ENCODE measurements at regions not wholly inside any gene's neighbourhood (a gene's known extent, or its start where the extent isn't known, plus 50 kb on each side); places are given as distances from the start of the nearest gene placed in this dataset.

DNA sequence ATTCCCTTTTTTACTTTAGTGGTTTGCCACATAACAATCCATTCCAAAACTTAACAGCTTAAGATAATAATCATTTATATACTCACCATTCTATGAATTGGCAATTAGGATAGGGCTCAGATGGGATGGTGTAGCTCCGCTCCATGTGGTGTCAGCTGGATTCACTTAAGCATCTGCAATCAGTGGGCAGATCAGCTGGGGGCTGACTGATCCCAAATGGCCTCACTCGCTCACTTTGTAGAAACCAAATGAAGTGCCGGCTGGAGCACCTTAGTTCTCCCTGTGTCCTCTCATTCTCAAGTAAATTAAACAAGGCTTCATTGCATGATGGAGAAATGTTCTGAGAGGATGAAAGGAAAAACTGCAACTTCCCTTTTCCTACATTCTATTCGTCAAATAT is 161.4 kb downstream of the WT1 start:
- Histone ChIP-seq H3K4me1 (ENCODE audit: insufficient read depth, low read length) (no peaks in the 10 kb centered on the region), H3K4me2 (ENCODE audit: insufficient read depth, low read length) (no peak overlapping the region), H3K27me3 (ENCODE audit: insufficient read depth, low read length, poor library complexity) (peaks cover 11% of the 10 kb centered on the region), H3K27ac (ENCODE audit: low read length) (no peak overlapping the region), H3K79me2 (ENCODE audit: insufficient read depth, low read length) (no peaks in the 10 kb centered on the region), H3K4me3 (ENCODE audit: low read depth in 1 of 2, low read length in 2 of 2) (no peak overlapping the region), H3K9me3 (ENCODE audit: insufficient read depth, low read length, severe bottlenecking) (no peaks in the 10 kb centered on the region), H3K36me3 (ENCODE audit: insufficient read depth, low read length) (no peaks in the 10 kb centered on the region), H2AFZ (ENCODE audit: low read depth, low read length) (no peak overlapping the region), H4K20me1 (ENCODE audit: insufficient read depth, low read length) (no peaks in the 10 kb centered on the region), H3K9ac (ENCODE audit: low read depth, low read length) (no peak overlapping the region)
- DNase-seq (no peak), ATAC-seq (ENCODE audit: insufficient read depth, low read depth) (no peak)
- TF ChIP-seq EZH2 (IDR thresholded peaks at IDR 0.05; ENCODE audit: borderline replicate concordance, low read depth, low read length, severe bottlenecking) (no peak), CTCF (IDR thresholded peaks at IDR 0.05; ENCODE audit: borderline replicate concordance, extremely low read depth, low read length, poor library complexity, severe bottlenecking) (no peak)

DNA sequence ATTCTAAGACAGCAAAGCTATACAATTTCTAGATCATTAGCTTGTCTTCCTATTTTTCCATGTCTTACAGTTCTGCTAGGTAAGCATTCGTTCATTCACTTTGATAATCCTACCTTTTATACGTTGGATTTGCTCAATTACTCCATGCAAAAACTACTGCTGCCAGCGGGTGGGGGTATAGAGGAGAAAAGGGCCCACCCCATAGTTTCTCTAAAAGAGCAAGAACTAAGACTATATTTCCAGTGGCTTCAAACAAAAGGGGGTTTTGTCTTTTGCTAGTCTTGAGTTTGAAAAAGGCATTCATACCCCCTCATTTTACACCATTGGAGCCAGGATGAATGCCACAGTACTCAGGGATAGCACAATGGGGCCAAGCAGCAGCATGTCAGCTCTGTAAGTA is 155.7 kb downstream of the WT1 start:
- Histone ChIP-seq H3K4me2 (ENCODE audit: insufficient read depth, low read length) (no peak overlapping the region), H3K79me2 (ENCODE audit: insufficient read depth, low read length) (no peaks in the 10 kb centered on the region), H3K9me3 (ENCODE audit: insufficient read depth, low read length, severe bottlenecking) (no peaks in the 10 kb centered on the region), H3K36me3 (ENCODE audit: insufficient read depth, low read length) (no peaks in the 10 kb centered on the region), H3K27me3 (ENCODE audit: insufficient read depth, low read length, poor library complexity) (peaks cover 3% of the 10 kb centered on the region), H2AFZ (ENCODE audit: low read depth, low read length) (no peak overlapping the region), H3K4me3 (ENCODE audit: low read depth in 1 of 2, low read length in 2 of 2) (no peak overlapping the region), H4K20me1 (ENCODE audit: insufficient read depth, low read length) (no peaks in the 10 kb centered on the region), H3K4me1 (ENCODE audit: insufficient read depth, low read length) (no peaks in the 10 kb centered on the region), H3K27ac (ENCODE audit: low read length) (no peak overlapping the region), H3K9ac (ENCODE audit: low read depth, low read length) (no peak overlapping the region)
- DNase-seq, result peak; percentile 18
- ATAC-seq (ENCODE audit: insufficient read depth, low read depth), result peak; percentile 64; the same call in 2 of the 3 replicates
- TF ChIP-seq CTCF (IDR thresholded peaks at IDR 0.05; ENCODE audit: borderline replicate concordance, extremely low read depth, low read length, poor library complexity, severe bottlenecking) (peak; percentile 44), EZH2 (IDR thresholded peaks at IDR 0.05; ENCODE audit: borderline replicate concordance, low read depth, low read length, severe bottlenecking) (no peak)

DNA sequence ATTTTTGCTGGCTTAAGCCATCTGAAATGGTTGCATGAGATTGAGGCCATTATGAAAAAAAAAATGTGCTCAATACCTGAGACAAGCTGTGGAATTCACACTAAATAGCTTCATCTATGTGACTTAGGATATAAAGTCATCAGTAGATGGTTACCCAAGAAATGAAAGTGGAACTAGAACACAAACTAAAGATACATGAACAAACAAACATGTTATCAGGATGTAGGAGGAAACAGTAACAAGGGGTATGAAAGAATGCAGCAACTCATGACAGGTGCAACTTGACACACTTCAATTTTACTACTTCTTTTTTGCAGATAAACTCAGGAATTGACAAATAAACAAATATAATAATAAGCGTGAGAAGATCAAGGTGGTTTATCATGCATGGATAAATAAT is 155.0 kb downstream of the WT1 start:
- TF ChIP-seq EZH2 (IDR thresholded peaks at IDR 0.05; ENCODE audit: borderline replicate concordance, low read depth, low read length, severe bottlenecking), result no peak
- no peak for TF ChIP-seq CTCF (IDR thresholded peaks at IDR 0.05; ENCODE audit: borderline replicate concordance, extremely low read depth, low read length, poor library complexity, severe bottlenecking)
- ATAC-seq (ENCODE audit: insufficient read depth, low read depth), result no peak

DNA sequence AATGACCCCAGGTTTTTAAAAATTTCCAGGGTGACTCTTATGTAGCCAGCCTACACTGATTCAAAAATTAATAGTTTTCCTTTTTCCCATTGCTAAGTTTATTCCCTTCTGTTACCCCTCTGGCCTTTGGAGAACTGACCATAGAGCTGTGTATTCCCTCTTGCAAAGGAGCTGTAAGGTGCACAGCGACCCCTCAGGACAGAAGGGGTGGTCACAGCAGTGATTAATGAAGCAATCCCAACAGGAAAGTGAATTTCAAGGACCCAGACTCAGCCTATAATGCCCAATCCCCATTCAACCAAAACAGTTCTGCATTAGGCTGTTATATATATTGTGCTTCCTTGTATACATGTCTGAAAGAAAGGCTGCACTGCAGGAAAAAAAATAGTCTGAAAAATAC is 147.1 kb downstream of the WT1 start:
- H4K20me1 ChIP-seq (ENCODE audit: insufficient read depth, low read length), result no peaks in the 10 kb centered on the region
- no peak for DNase-seq
- no peak overlapping the region for H3K27ac ChIP-seq (ENCODE audit: low read length)
- H3K4me2 ChIP-seq (ENCODE audit: insufficient read depth, low read length), result no peak overlapping the region
- TF ChIP-seq CTCF (IDR thresholded peaks at IDR 0.05; ENCODE audit: borderline replicate concordance, extremely low read depth, low read length, poor library complexity, severe bottlenecking) (peak; percentile 40), EZH2 (IDR thresholded peaks at IDR 0.05; ENCODE audit: borderline replicate concordance, low read depth, low read length, severe bottlenecking) (no peak)
- no peaks in the 10 kb centered on the region for H3K79me2 ChIP-seq (ENCODE audit: insufficient read depth, low read length)
- H3K4me1 ChIP-seq (ENCODE audit: insufficient read depth, low read length), result no peaks in the 10 kb centered on the region
- H2AFZ ChIP-seq (ENCODE audit: low read depth, low read length), result no peak overlapping the region
- no peak overlapping the region for H3K9ac ChIP-seq (ENCODE audit: low read depth, low read length)
- ATAC-seq (ENCODE audit: insufficient read depth, low read depth), result no peak
- H3K27me3 ChIP-seq (ENCODE audit: insufficient read depth, low read length, poor library complexity), result peaks cover 3% of the 10 kb centered on the region
- no peaks in the 10 kb centered on the region for H3K36me3 ChIP-seq (ENCODE audit: insufficient read depth, low read length)
- H3K9me3 ChIP-seq (ENCODE audit: insufficient read depth, low read length, severe bottlenecking), result no peaks in the 10 kb centered on the region
- H3K4me3 ChIP-seq (ENCODE audit: low read depth in 1 of 2, low read length in 2 of 2), result no peak overlapping the region

More for the DNA sequence above, 155.0 kb downstream of the WT1 start:
- no peak overlapping the region for H3K9ac ChIP-seq (ENCODE audit: low read depth, low read length)
- no peaks in the 10 kb centered on the region for H3K79me2 ChIP-seq (ENCODE audit: insufficient read depth, low read length)
- H4K20me1 ChIP-seq (ENCODE audit: insufficient read depth, low read length), result no peaks in the 10 kb centered on the region
- no peak overlapping the region for H3K4me2 ChIP-seq (ENCODE audit: insufficient read depth, low read length)
- no peak overlapping the region for H3K4me3 ChIP-seq (ENCODE audit: low read depth in 1 of 2, low read length in 2 of 2)
- no peaks in the 10 kb centered on the region for H3K36me3 ChIP-seq (ENCODE audit: insufficient read depth, low read length)
- peaks cover 3% of the 10 kb centered on the region for H3K27me3 ChIP-seq (ENCODE audit: insufficient read depth, low read length, poor library complexity)
- no peak overlapping the region for H3K27ac ChIP-seq (ENCODE audit: low read length)
- H3K9me3 ChIP-seq (ENCODE audit: insufficient read depth, low read length, severe bottlenecking), result no peaks in the 10 kb centered on the region
- no peak for DNase-seq
- H2AFZ ChIP-seq (ENCODE audit: low read depth, low read length), result no peak overlapping the region
- no peaks in the 10 kb centered on the region for H3K4me1 ChIP-seq (ENCODE audit: insufficient read depth, low read length)

Measured in DND-41 (cell line).